SK-N-DZ (cell line): ENCODE measurements at regions not wholly inside any gene's neighbourhood (a gene's known extent, or its start where the extent isn't known, plus 50 kb on each side); places are given as distances from the start of the nearest gene placed in this dataset.
A peak's percentile ranks its signal among the peaks of the same experiment; 100 is the strongest.

Source experiments
- DNase-seq: peaks from one replicate; pipeline ENCODE4 v3.0.0-alpha.2; 2015; ENCODE audit warnings: low spot score

GRCh38 chr10:55509168-55509567 lies 708.1 kb upstream of the PCDH15 start:
- DNase-seq: no peak

- DNase-seq: peak; percentile 59
Observed at GRCh38 chr10:55500931-55501559, 700.0 kb upstream of the PCDH15 start.

- DNase-seq: no peak
Observed at GRCh38 chr10:55497893-55498499, 697.0 kb upstream of the PCDH15 start.

- no peak for DNase-seq
Observed at GRCh38 chr10:55495555-55495954, 694.5 kb upstream of the PCDH15 start.

- no peak for DNase-seq
Observed at GRCh38 chr10:55491712-55492111, 690.7 kb upstream of the PCDH15 start.

- no peak for DNase-seq
Observed at GRCh38 chr10:55485827-55486226, 684.8 kb upstream of the PCDH15 start.

GRCh38 chr10:55476129-55476528 lies 675.1 kb upstream of the PCDH15 start:
- no peak for DNase-seq

GRCh38 chr10:55474258-55474657 lies 673.2 kb upstream of the PCDH15 start:
- DNase-seq: no peak

- DNase-seq: no peak
Observed at GRCh38 chr10:55470840-55471239, 669.8 kb upstream of the PCDH15 start.

GRCh38 chr10:55466806-55467504 lies 665.9 kb upstream of the PCDH15 start:
- no peak for DNase-seq

GRCh38 chr10:55464083-55464482 lies 663.1 kb upstream of the PCDH15 start:
- DNase-seq: no peak

- no peak for DNase-seq
Observed at GRCh38 chr10:55460008-55460407, 659.0 kb upstream of the PCDH15 start.

- peak; percentile 50 for DNase-seq
Observed at GRCh38 chr10:55449981-55450380, 649.0 kb upstream of the PCDH15 start.

- no peak for DNase-seq
Observed at GRCh38 chr10:55446441-55447002, 645.5 kb upstream of the PCDH15 start.

GRCh38 chr10:55441777-55442176 lies 640.7 kb upstream of the PCDH15 start:
- no peak for DNase-seq

GRCh38 chr10:55426138-55426537 lies 625.1 kb upstream of the PCDH15 start:
- DNase-seq: no peak

- peak; percentile 90 for DNase-seq
Observed at GRCh38 chr10:55410415-55410885, 609.4 kb upstream of the PCDH15 start.

- DNase-seq: peak; percentile 43
Observed at GRCh38 chr10:55404094-55404493, 603.1 kb upstream of the PCDH15 start.

GRCh38 chr10:55400075-55400849 lies 599.2 kb upstream of the PCDH15 start:
- DNase-seq: no peak

GRCh38 chr10:55398497-55398882 lies 597.5 kb upstream of the PCDH15 start:
- no peak for DNase-seq

GRCh38 chr10:55397777-55398496 lies 596.9 kb upstream of the PCDH15 start:
- no peak for DNase-seq
